MM.1S (cell line): ENCODE measurements at regions not wholly inside any gene's neighbourhood (a gene's known extent, or its start where the extent isn't known, plus 50 kb on each side); places are given as distances from the start of the nearest gene placed in this dataset.

ENCODE experiments used
- CTCF ChIP-seq: fragments of 300-600 bp; sonication (generic); IDR thresholded peaks from 2 replicates; pipeline ENCODE4 v1.5.1; 2016; ENCODE audit warnings: antibody characterized with exemption, low read length, mixed read lengths
- EZH2 ChIP-seq: fragments of 300-600 bp; sonication (generic); optimal IDR thresholded peaks from 2 replicates; pipeline ENCODE3; 2017; ENCODE audit warnings: low read depth, mild to moderate bottlenecking, antibody characterized with exemption, low read length, mixed read lengths

- TF ChIP-seq EZH2: no peak
- TF ChIP-seq CTCF: no peak
Observed at GRCh38 chr20:57844626-57845596, 135.1 kb upstream of the PMEPA1 start.
